HEK293T (cell line): ENCODE measurements at regions not wholly inside any gene's neighbourhood (a gene's known extent, or its start where the extent isn't known, plus 50 kb on each side); places are given as distances from the start of the nearest gene placed in this dataset.

ENCODE experiments used
- CTCF ChIA-PET: fragments of 350-600 bp; formaldehyde crosslinking; extraction: SDS; loops from one replicate; lab custom pipeline; 2021; ENCODE audit warnings: antibody characterized with exemption, inconsistent platforms; lab: Yijun Ruan, JAX
- POLR2A ChIA-PET: fragments of 350-600 bp; formaldehyde crosslinking; extraction: SDS; loops from one replicate; lab custom pipeline; 2020; ENCODE audit warnings: antibody characterized with exemption, inconsistent platforms; lab: Yijun Ruan, JAX
- DNase-seq: peaks from one replicate; pipeline ENCODE4 v3.0.0; 2012; ENCODE audit warnings: mixed read lengths; ENCODE audit errors: extremely low spot score
- ARNT ChIP-seq: fragments of 450-650 bp; IDR thresholded peaks from 2 replicates; pipeline ENCODE4 v1.6.1; 2017; ENCODE audit warnings: mild to moderate bottlenecking
- BHLHE40 ChIP-seq: fragments of 450-650 bp; IDR thresholded peaks from 2 replicates; pipeline ENCODE4 v1.6.1; 2016; ENCODE audit warnings: mild to moderate bottlenecking, moderate library complexity, borderline replicate concordance
- CTBP1 ChIP-seq: fragments of 450-650 bp; IDR thresholded peaks from 2 replicates; pipeline ENCODE4 v1.6.1; 2016; ENCODE audit warnings: borderline replicate concordance
- ELF4 ChIP-seq: fragments of 450-650 bp; IDR thresholded peaks from 2 replicates; pipeline ENCODE4 v1.6.1; 2017; ENCODE audit warnings: antibody characterized with exemption
- FOXA1 ChIP-seq: fragments of 450-650 bp; IDR thresholded peaks from 2 replicates; pipeline ENCODE4 v1.6.1; 2016; ENCODE audit warnings: mild to moderate bottlenecking
- FOXK2 ChIP-seq: fragments of 450-650 bp; IDR thresholded peaks from 2 replicates; pipeline ENCODE4 v1.6.1; 2016; ENCODE audit warnings: mild to moderate bottlenecking
- FOXM1 ChIP-seq: fragments of 450-650 bp; IDR thresholded peaks from 2 replicates; pipeline ENCODE4 v1.6.1; 2017; ENCODE audit warnings: mild to moderate bottlenecking, borderline replicate concordance
- HDGF ChIP-seq: fragments of 450-650 bp; IDR thresholded peaks from 2 replicates; pipeline ENCODE4 v1.6.1; 2017; ENCODE audit warnings: antibody characterized with exemption, borderline replicate concordance
- L3MBTL2 ChIP-seq: fragments of 450-650 bp; conservative IDR thresholded peaks from 2 replicates; pipeline ENCODE4 v1.6.1; 2016; ENCODE audit warnings: mild to moderate bottlenecking
- LEF1 ChIP-seq: fragments of 450-650 bp; IDR thresholded peaks from 2 replicates; pipeline ENCODE4 v1.6.1; 2017; ENCODE audit warnings: mild to moderate bottlenecking, borderline replicate concordance
- NFRKB ChIP-seq: fragments of 450-650 bp; IDR thresholded peaks from 2 replicates; pipeline ENCODE4 v1.6.1; 2016; ENCODE audit warnings: mild to moderate bottlenecking, moderate library complexity
- SP1 ChIP-seq: fragments of 450-650 bp; IDR thresholded peaks from 2 replicates; pipeline ENCODE4 v1.6.1; 2017
- SUZ12 ChIP-seq: fragments of 450-650 bp; IDR thresholded peaks from 2 replicates; pipeline ENCODE4 v1.6.1; 2016; ENCODE audit warnings: mild to moderate bottlenecking
- TARDBP ChIP-seq: fragments of 450-650 bp; IDR thresholded peaks from 2 replicates; pipeline ENCODE4 v1.6.1; 2016
- ZNF384 ChIP-seq: fragments of 450-650 bp; IDR thresholded peaks from 2 replicates; pipeline ENCODE4 v1.6.1; 2016
- TF ChIP-seq, protein P1 (sequence below): fragments of 450-650 bp; IDR thresholded peaks from 2 replicates; pipeline ENCODE4 v1.6.1; 2016

- ChIA-PET POLR2A (no interaction called here), CTCF (no interaction called here)
- no peak for DNase-seq
- TF ChIP-seq HDGF = no peak
- no peak for TF ChIP-seq BHLHE40
- no peak for TF ChIP-seq TARDBP
- no peak for TF ChIP-seq CTBP1
- no peak for TF ChIP-seq FOXA1
- no peak for TF ChIP-seq LEF1
- no peak for TF ChIP-seq ELF4
- no peak for TF ChIP-seq SP1
- no peak for TF ChIP-seq FOXM1
- TF ChIP-seq L3MBTL2 = no peak
- TF ChIP-seq, protein P1, sequence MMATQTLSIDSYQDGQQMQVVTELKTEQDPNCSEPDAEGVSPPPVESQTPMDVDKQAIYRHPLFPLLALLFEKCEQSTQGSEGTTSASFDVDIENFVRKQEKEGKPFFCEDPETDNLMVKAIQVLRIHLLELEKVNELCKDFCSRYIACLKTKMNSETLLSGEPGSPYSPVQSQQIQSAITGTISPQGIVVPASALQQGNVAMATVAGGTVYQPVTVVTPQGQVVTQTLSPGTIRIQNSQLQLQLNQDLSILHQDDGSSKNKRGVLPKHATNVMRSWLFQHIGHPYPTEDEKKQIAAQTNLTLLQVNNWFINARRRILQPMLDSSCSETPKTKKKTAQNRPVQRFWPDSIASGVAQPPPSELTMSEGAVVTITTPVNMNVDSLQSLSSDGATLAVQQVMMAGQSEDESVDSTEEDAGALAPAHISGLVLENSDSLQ = no peak
- TF ChIP-seq SUZ12 = no peak
Measured at GRCh38 chr9:120338340-120338739, 241.6 kb downstream of the CDK5RAP2 start.

- ChIA-PET POLR2A (no interaction called here), CTCF (no interaction called here)
- TF ChIP-seq ELF4 (no peak), FOXK2 (no peak), TARDBP (no peak), BHLHE40 (no peak), FOXM1 (no peak), NFRKB (no peak), SUZ12 (no peak), LEF1 (no peak), CTBP1 (no peak), HDGF (no peak), FOXA1 (no peak), SP1 (no peak), ARNT (no peak), L3MBTL2 (no peak)
- TF ChIP-seq, protein P1 = no peak
- DNase-seq = no peak
Measured at GRCh38 chr9:120337131-120337530, 242.8 kb downstream of the CDK5RAP2 start.

- no peak for DNase-seq
- ChIA-PET CTCF (no interaction called here), POLR2A (no interaction called here)
- TF ChIP-seq ARNT (no peak), FOXM1 (no peak), FOXK2 (no peak), NFRKB (no peak), HDGF (no peak), ZNF384 (no peak), CTBP1 (no peak), LEF1 (no peak), L3MBTL2 (no peak), BHLHE40 (no peak)
- TF ChIP-seq, protein P1 = no peak
Measured at GRCh38 chr9:120336753-120337090, 243.2 kb downstream of the CDK5RAP2 start.

- TF ChIP-seq BHLHE40 = no peak
- no peak for TF ChIP-seq SUZ12
- no peak for TF ChIP-seq TARDBP
- TF ChIP-seq FOXM1 = no peak
- no peak for TF ChIP-seq NFRKB
- TF ChIP-seq HDGF = no peak
- TF ChIP-seq, protein P1 = no peak
- no peak for DNase-seq
- ChIA-PET POLR2A (no interaction called here), CTCF (no interaction called here)
Measured at GRCh38 chr9:120336021-120336752, 243.8 kb downstream of the CDK5RAP2 start.

GRCh38 chr9:120331913-120332312, 248.1 kb downstream of the CDK5RAP2 start:
- ChIA-PET POLR2A (no interaction called here), CTCF (no interaction called here)
- no peak for TF ChIP-seq ARNT
- no peak for TF ChIP-seq ELF4
- TF ChIP-seq SUZ12 = no peak
- no peak for DNase-seq

GRCh38 chr9:120330031-120330430, 249.9 kb downstream of the CDK5RAP2 start:
- ChIA-PET POLR2A (no interaction called here), CTCF (no interaction called here)
- TF ChIP-seq FOXA1 = no peak
- TF ChIP-seq ZNF384 = no peak
- no peak for TF ChIP-seq LEF1
- no peak for TF ChIP-seq TARDBP
- TF ChIP-seq NFRKB = no peak
- TF ChIP-seq BHLHE40 = no peak
- no peak for TF ChIP-seq HDGF
- TF ChIP-seq ARNT = no peak
- no peak for TF ChIP-seq CTBP1
- TF ChIP-seq SUZ12 = no peak
- TF ChIP-seq SP1 = no peak
- no peak for TF ChIP-seq FOXM1
- no peak for TF ChIP-seq FOXK2
- TF ChIP-seq, protein P1 = no peak
- no peak for TF ChIP-seq L3MBTL2
- TF ChIP-seq ELF4 = no peak
- no peak for DNase-seq
